ENCODE measurements at regions not wholly inside any gene's neighbourhood (a gene's known extent, or its start where the extent isn't known, plus 50 kb on each side); places are given as distances from the start of the nearest gene placed in this dataset.

- no peak for FAIRE-seq
Observed at GRCh38 chr13:48761256-48761655, 107.5 kb downstream of the CYSLTR2 start.

DNA sequence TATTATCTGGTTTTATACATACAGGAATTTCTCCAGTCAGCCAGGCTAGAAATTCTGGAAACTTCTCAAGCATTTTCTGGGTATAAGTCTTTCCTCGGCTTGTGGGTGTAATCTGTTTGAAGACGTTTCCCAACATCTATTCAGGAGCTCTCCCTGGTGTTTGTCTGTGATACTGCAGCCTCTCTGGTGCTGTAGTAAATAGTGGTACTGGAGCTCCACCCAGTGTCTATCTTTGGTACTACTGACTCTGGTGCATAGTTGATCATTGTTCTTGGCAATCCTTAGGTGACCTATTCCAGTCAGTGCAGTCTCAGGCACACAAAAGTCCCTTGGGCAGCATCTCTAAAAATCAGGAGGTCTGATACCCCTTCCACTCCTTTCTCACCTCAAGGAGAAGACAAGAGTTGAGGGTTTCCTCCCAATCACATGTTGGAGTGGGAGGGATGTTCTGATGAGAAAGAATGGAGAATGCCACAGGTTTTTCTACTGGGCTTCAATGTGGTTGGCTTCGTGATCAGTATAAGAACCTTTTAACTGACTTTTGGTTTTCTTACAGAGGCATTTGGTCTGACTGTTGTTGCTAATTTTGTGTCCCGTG, 115.5 kb downstream of the CYSLTR2 start:
- peak; percentile 62 for FAIRE-seq

GRCh38 chr13:48770372-48770771, 116.6 kb downstream of the CYSLTR2 start:
- FAIRE-seq = no peak

GRCh38 chr13:48772908-48773307, 119.2 kb downstream of the CYSLTR2 start:
- no peak for FAIRE-seq

DNA sequence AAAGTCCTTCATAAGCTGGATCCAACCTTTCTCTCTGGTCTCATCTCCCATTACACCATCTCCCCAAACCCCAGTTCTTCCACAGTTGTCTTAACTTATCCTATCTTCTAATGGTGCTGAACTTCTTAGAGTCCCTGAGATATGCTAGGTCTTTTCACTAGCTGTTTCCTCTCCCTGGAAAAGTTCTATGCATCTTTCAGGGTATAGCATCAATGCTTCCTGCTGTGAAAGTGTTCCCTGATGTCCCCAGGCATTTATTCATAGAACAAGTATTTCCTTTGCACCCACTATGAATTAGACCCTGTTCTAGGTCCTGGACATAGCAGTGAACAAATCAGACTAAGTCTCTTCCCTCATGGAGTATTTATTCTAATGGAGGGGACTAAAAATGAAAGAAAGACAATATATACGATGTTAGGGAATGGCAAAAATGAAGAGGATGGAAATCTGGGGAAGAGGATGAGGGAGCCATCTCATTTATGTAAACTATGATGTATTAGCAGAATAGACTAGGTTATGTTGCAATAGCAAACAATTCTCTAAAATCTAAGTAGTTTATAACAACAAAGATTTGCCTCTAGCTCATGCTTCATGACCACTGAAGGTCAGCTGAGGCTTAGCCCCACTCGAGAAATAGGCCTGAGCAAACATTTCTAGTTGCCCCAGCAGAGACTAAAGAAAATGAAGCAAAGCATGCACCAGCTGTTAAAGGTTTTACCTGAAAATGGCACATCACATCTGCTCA, 120.0 kb downstream of the CYSLTR2 start:
- FAIRE-seq = no peak

- FAIRE-seq = no peak
Observed at GRCh38 chr13:48775285-48775684, 121.6 kb downstream of the CYSLTR2 start.

DNA sequence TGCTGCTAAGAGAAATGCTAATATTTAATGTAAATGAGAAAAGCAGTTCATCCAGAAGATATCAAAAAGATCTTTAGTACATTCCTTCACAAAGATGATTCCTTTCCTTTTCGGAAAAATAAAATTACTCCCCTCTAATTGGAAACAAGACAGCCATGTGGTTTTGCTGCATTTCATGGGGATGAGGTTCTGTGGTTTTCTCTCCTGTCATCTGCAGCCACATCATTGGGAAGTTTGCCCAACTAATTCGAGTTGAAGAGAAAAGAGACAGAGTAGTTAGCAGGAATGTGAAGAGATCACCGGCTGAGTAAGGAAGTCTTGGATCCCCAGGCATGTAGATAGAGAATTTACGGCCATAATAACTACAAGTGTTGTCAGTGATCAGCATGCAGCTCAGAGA, 122.1 kb downstream of the CYSLTR2 start:
- FAIRE-seq = no peak

GRCh38 chr13:48776401-48776800, 122.7 kb downstream of the CYSLTR2 start:
- no peak for FAIRE-seq

DNA sequence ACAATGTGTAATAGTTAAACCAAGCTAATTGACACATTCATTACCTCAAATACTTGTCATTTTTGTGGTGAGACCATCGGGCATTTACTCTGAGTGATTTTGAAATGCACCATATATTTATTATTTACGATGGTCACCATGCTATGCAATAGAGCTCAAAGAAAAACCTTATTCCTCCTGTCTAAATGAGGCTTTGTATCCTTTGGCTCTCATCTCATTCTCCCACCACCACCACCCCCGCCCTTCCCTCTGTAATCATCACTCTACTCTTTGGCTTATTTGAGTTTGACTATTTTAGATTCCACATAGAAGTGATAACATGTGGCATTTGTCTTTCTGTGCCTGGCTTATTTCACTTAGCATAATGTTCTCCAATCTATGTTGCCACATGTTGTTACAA, 124.9 kb downstream of the CYSLTR2 start:
- no peak for FAIRE-seq

- peak; percentile 33 for FAIRE-seq
Observed at GRCh38 chr13:48780713-48781341, 127.1 kb downstream of the CYSLTR2 start.

- no peak for FAIRE-seq
Observed at GRCh38 chr13:48782429-48782840, 128.7 kb downstream of the CYSLTR2 start.

- no peak for FAIRE-seq
Observed at GRCh38 chr13:48783181-48783630, 129.5 kb downstream of the CYSLTR2 start.

- no peak for FAIRE-seq
Observed at GRCh38 chr13:48783695-48784230, 130.0 kb downstream of the CYSLTR2 start.

GRCh38 chr13:48784916-48785548, 131.3 kb downstream of the CYSLTR2 start:
- no peak for FAIRE-seq

DNA sequence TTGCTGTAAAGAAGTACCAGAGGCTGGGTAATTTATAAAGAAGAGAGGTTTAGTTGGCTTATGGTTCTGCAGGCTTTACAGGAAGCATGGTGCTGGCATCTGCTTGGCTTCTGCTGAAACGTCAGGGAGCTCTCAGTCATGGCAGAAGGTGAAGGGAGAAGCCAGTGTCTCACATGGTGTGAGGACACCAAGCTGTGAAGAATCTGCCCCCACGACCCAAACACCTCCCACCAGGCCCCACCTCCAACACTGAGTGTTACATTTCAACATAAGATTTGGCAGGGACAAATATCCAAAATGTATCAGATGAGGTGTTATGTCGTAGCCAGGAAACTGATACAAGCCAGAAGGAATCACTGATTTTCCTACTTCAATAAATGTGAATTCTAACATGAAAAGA, 136.5 kb downstream of the CYSLTR2 start:
- no peak for FAIRE-seq

DNA sequence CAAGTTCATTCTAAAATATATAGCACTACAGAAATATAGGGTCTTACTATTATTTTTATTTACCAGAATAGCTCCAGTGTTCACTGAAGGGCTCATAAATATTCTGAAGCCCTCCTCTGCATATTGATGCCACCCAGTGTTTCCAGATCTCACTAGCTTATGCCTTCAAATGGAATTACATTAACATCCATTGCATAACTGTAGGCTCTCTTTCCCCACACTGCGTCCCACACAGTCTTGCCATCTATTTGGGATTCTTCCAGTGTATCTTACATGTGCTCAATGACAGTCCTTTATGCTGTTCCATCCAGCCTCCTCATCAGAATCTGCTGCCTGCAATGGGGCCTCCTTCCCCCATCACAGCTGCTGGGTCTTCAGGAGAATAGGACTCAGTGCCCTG, 137.2 kb downstream of the CYSLTR2 start:
- FAIRE-seq = no peak

- no peak for FAIRE-seq
Observed at GRCh38 chr13:48797127-48797526, 143.4 kb downstream of the CYSLTR2 start.

- FAIRE-seq = no peak
Observed at GRCh38 chr13:48797761-48798160, 144.0 kb downstream of the CYSLTR2 start.

GRCh38 chr13:48798180-48798579, 144.5 kb downstream of the CYSLTR2 start:
- no peak for FAIRE-seq

DNA sequence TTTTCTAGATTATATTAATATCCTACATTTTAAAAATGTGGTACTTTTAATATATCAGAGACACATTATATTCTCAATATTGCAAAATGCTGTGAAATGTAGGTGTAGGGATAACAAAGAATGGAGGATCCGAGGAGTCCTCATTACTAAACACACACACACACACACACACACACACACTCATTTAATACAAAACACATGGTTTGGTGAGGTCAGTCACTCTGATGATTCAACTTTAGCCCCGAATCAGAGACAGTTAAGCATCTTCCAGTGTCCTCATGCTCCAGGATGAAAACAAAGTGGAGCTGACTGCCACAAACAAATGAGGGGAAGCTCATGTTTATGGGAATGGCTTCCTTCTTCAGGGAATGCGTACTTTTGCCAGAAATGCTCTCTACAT, 147.5 kb downstream of the CYSLTR2 start:
- FAIRE-seq = no peak

GRCh38 chr13:48804821-48805601, 151.3 kb downstream of the CYSLTR2 start:
- no peak for FAIRE-seq

DNA sequence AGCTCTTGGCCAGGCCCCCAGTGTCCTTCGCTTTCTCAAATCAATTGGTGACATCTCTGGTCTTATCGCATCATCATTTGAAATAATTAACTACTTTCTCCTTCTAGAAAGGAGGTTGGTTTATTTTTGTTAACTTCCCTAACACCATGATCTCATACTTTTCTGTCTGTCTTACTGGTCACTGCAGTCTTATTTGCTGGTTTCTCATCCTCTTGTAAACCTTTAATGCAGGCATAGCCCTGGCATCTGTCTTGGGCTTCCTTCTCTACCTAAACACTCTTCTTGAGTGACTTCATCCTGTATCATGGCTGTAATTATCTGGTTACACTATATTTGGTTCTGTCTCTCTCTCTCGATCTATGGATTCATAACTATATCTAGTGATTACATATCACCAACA, 152.8 kb downstream of the CYSLTR2 start:
- no peak for FAIRE-seq

Measured in colon (tissue), 2 donors.